ENCODE measurements at regions not wholly inside any gene's neighbourhood (a gene's known extent, or its start where the extent isn't known, plus 50 kb on each side); places are given as distances from the start of the nearest gene placed in this dataset.

DNA sequence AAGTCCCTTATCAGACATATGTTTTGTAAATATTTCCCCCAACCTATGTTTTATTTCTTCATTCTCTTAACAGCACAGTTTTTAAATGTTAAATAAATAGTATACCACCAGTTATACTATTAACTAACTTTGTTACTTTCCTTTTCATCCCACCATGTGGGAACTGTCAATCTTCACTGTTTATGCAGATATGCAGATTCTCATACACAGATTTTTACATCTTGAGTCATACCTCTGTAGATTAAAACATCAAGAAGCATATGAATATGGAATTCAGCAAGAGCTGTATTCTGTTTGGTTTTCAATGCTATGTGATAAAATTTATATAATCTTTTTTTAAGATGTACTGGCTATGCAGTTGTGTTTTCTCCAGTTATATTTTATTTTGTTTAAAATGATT, 566.3 kb downstream of the LIG4 start:
- Mint-ChIP-seq H3K9me3 (ENCODE audit: unreplicated experiment) (no peaks in the 10 kb centered on the region), H3K27ac (ENCODE audit: unreplicated experiment) (no peak overlapping the region), H3K27me3 (ENCODE audit: low read depth, unreplicated experiment) (no peaks in the 10 kb centered on the region), H3K4me1 (ENCODE audit: low read depth, unreplicated experiment) (no peaks in the 10 kb centered on the region), H3K36me3 (ENCODE audit: low read depth, unreplicated experiment) (no peaks in the 10 kb centered on the region), H3K4me3 (ENCODE audit: unreplicated experiment) (no peak overlapping the region)
- H3K4me3 ChIP-seq (ENCODE audit: insufficient read depth, low read depth, low read length): no peak overlapping the region
- DNase-seq (ENCODE audit: low read depth): no peak
- no peaks in the 10 kb centered on the region for H3K27me3 ChIP-seq (ENCODE audit: insufficient read depth, low read length)
- no peak overlapping the region for H2AFZ ChIP-seq (ENCODE audit: low read depth, low read length)
- no peak for FAIRE-seq
- no peaks in the 10 kb centered on the region for H4K20me1 ChIP-seq (ENCODE audit: insufficient read depth, low read length)
- H3K4me2 ChIP-seq (ENCODE audit: low read length): no peak overlapping the region
- TF ChIP-seq EZH2 (IDR thresholded peaks at IDR 0.05; ENCODE audit: insufficient read depth, low read length): no peak
- TF ChIP-seq, protein P1, sequence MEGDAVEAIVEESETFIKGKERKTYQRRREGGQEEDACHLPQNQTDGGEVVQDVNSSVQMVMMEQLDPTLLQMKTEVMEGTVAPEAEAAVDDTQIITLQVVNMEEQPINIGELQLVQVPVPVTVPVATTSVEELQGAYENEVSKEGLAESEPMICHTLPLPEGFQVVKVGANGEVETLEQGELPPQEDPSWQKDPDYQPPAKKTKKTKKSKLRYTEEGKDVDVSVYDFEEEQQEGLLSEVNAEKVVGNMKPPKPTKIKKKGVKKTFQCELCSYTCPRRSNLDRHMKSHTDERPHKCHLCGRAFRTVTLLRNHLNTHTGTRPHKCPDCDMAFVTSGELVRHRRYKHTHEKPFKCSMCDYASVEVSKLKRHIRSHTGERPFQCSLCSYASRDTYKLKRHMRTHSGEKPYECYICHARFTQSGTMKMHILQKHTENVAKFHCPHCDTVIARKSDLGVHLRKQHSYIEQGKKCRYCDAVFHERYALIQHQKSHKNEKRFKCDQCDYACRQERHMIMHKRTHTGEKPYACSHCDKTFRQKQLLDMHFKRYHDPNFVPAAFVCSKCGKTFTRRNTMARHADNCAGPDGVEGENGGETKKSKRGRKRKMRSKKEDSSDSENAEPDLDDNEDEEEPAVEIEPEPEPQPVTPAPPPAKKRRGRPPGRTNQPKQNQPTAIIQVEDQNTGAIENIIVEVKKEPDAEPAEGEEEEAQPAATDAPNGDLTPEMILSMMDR (IDR thresholded peaks at IDR 0.05; ENCODE audit: insufficient read depth, low read depth, low read length): no peak
- no peaks in the 10 kb centered on the region for H3K36me3 ChIP-seq (ENCODE audit: insufficient read depth, low read length)
- no peaks in the 10 kb centered on the region for H3K9me3 ChIP-seq (ENCODE audit: insufficient read depth, low read depth, low read length)
- H3K27ac ChIP-seq (ENCODE audit: low read depth, low read length): no peak overlapping the region
- no peak overlapping the region for H3K9ac ChIP-seq (ENCODE audit: low read length)
- no peaks in the 10 kb centered on the region for H3K4me1 ChIP-seq (ENCODE audit: insufficient read depth, low read length)
- no peaks in the 10 kb centered on the region for H3K79me2 ChIP-seq (ENCODE audit: insufficient read depth, low read length)

GRCh38 chr13:107644136-107644535, 571.2 kb downstream of the LIG4 start:
- no peak for TF ChIP-seq EZH2 (IDR thresholded peaks at IDR 0.05; ENCODE audit: insufficient read depth, low read length)
- TF ChIP-seq, protein P1 (IDR thresholded peaks at IDR 0.05; ENCODE audit: insufficient read depth, low read depth, low read length): no peak
- no peak overlapping the region for H3K9ac ChIP-seq (ENCODE audit: low read length)
- H2AFZ ChIP-seq (ENCODE audit: low read depth, low read length): no peak overlapping the region
- no peaks in the 10 kb centered on the region for H3K9me3 Mint-ChIP-seq (ENCODE audit: unreplicated experiment)
- no peak for DNase-seq (ENCODE audit: low read depth)
- H3K27ac Mint-ChIP-seq (ENCODE audit: unreplicated experiment): no peak overlapping the region
- H3K36me3 Mint-ChIP-seq (ENCODE audit: low read depth, unreplicated experiment): no peaks in the 10 kb centered on the region
- H3K4me1 ChIP-seq (ENCODE audit: insufficient read depth, low read length): no peaks in the 10 kb centered on the region
- H3K4me3 Mint-ChIP-seq (ENCODE audit: unreplicated experiment): no peak overlapping the region
- no peaks in the 10 kb centered on the region for H4K20me1 ChIP-seq (ENCODE audit: insufficient read depth, low read length)
- no peak overlapping the region for H3K4me2 ChIP-seq (ENCODE audit: low read length)
- no peaks in the 10 kb centered on the region for H3K9me3 ChIP-seq (ENCODE audit: insufficient read depth, low read depth, low read length)
- no peak overlapping the region for H3K27ac ChIP-seq (ENCODE audit: low read depth, low read length)
- no peaks in the 10 kb centered on the region for H3K36me3 ChIP-seq (ENCODE audit: insufficient read depth, low read length)
- no peak overlapping the region for H3K4me3 ChIP-seq (ENCODE audit: insufficient read depth, low read depth, low read length)
- no peaks in the 10 kb centered on the region for H3K27me3 Mint-ChIP-seq (ENCODE audit: low read depth, unreplicated experiment)
- H3K4me1 Mint-ChIP-seq (ENCODE audit: low read depth, unreplicated experiment): no peaks in the 10 kb centered on the region
- no peak for FAIRE-seq
- H3K27me3 ChIP-seq (ENCODE audit: insufficient read depth, low read length): no peaks in the 10 kb centered on the region
- H3K79me2 ChIP-seq (ENCODE audit: insufficient read depth, low read length): no peaks in the 10 kb centered on the region

DNA sequence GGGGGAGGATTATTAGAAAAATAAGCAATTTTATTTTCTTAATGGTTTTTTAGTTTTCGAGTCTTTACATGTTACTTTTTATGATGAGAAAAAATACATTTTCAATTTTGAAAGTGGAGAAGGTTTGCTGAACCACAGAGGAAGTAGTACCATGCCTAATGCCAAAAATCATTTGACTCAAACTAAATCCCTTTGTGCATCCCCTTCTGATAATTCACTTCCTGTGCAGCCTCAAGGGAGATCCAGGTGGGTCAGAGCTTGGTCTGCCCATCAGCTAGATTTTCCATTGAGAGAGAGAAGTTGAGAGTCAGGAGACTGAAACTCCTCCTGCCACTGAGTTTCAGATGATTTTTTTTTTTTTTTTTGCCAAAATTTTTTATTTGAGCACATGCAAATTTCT, 571.7 kb downstream of the LIG4 start:
- H3K27ac Mint-ChIP-seq (ENCODE audit: unreplicated experiment): no peak overlapping the region
- no peak overlapping the region for H3K4me3 Mint-ChIP-seq (ENCODE audit: unreplicated experiment)
- H3K36me3 Mint-ChIP-seq (ENCODE audit: low read depth, unreplicated experiment): no peaks in the 10 kb centered on the region
- Histone ChIP-seq H3K4me1 (ENCODE audit: insufficient read depth, low read length) (no peaks in the 10 kb centered on the region), H3K9me3 (ENCODE audit: insufficient read depth, low read depth, low read length) (no peaks in the 10 kb centered on the region), H3K4me3 (ENCODE audit: insufficient read depth, low read depth, low read length) (no peak overlapping the region), H4K20me1 (ENCODE audit: insufficient read depth, low read length) (no peaks in the 10 kb centered on the region), H3K27ac (ENCODE audit: low read depth, low read length) (no peak overlapping the region), H3K79me2 (ENCODE audit: insufficient read depth, low read length) (no peaks in the 10 kb centered on the region), H3K9ac (ENCODE audit: low read length) (no peak overlapping the region), H2AFZ (ENCODE audit: low read depth, low read length) (no peak overlapping the region), H3K4me2 (ENCODE audit: low read length) (no peak overlapping the region), H3K36me3 (ENCODE audit: insufficient read depth, low read length) (no peaks in the 10 kb centered on the region), H3K27me3 (ENCODE audit: insufficient read depth, low read length) (no peaks in the 10 kb centered on the region)
- DNase-seq (ENCODE audit: low read depth) (no peak), FAIRE-seq (no peak)
- no peak for TF ChIP-seq EZH2 (IDR thresholded peaks at IDR 0.05; ENCODE audit: insufficient read depth, low read length)
- TF ChIP-seq, protein P1 (IDR thresholded peaks at IDR 0.05; ENCODE audit: insufficient read depth, low read depth, low read length): no peak
- no peaks in the 10 kb centered on the region for H3K27me3 Mint-ChIP-seq (ENCODE audit: low read depth, unreplicated experiment)
- no peaks in the 10 kb centered on the region for H3K9me3 Mint-ChIP-seq (ENCODE audit: unreplicated experiment)
- no peaks in the 10 kb centered on the region for H3K4me1 Mint-ChIP-seq (ENCODE audit: low read depth, unreplicated experiment)

Data from astrocyte (in vitro differentiated cells and primary cell).